OCI-LY7 (cell line): ENCODE measurements at regions not wholly inside any gene's neighbourhood (a gene's known extent, or its start where the extent isn't known, plus 50 kb on each side); places are given as distances from the start of the nearest gene placed in this dataset.

ENCODE experiments used
- BruUV-seq: library from RNA; stranded (reverse); fragments of 400-500 nt; replicated peaks from 2 replicates; lab custom pipeline; 2021; lab: Mats Ljungman, UMichigan
- CTCF ChIA-PET: fragments of 300-600 bp; sonication (Branson Sonifier 250); formaldehyde crosslinking; loops from one replicate; lab custom pipeline; 2022; ENCODE audit warnings: antibody characterized with exemption; ENCODE audit not compliant: unreplicated experiment; lab: Charles Lee
- POLR2A ChIA-PET: fragments of 300-600 bp; sonication (Branson Sonifier 250); formaldehyde crosslinking; loops from one replicate; lab custom pipeline; 2022; ENCODE audit warnings: antibody characterized with exemption; lab: Charles Lee
- DNase-seq: peaks from one replicate; pipeline ENCODE4 v3.0.0-alpha.2; 2015; ENCODE audit warnings: low spot score
- H2AFZ ChIP-seq: fragments of 200-600 bp; sonication (generic), shearing (Covaris generic); 2 replicates; pipeline ENCODE4 v1.6.1; 2014; ENCODE audit warnings: mild to moderate bottlenecking, antibody characterized with exemption, low read length, moderate library complexity
- H3K27ac ChIP-seq: fragments of 200-600 bp; sonication (generic); 2 replicates; pipeline ENCODE4 v1.5.1; 2014; ENCODE audit warnings: mixed run types, low read depth, mild to moderate bottlenecking, moderate library complexity, low read length, inconsistent platforms; ENCODE audit not compliant: poor library complexity, severe bottlenecking
- H3K36me3 ChIP-seq: fragments of 200-600 bp; sonication (generic); 2 replicates; pipeline ENCODE4 v1.6.1; 2014; ENCODE audit warnings: mild to moderate bottlenecking, antibody characterized with exemption, low read length, moderate library complexity, mixed read lengths; ENCODE audit not compliant: insufficient read depth
- H3K4me1 ChIP-seq: fragments of 200-600 bp; sonication (generic); 2 replicates; pipeline ENCODE4 v1.5.1; 2014; ENCODE audit warnings: mild to moderate bottlenecking, low read length; ENCODE audit not compliant: insufficient read depth, poor library complexity, severe bottlenecking
- H3K4me2 ChIP-seq: fragments of 200-600 bp; sonication (generic); 2 replicates; pipeline ENCODE4 v1.6.1; 2014; ENCODE audit warnings: mild to moderate bottlenecking, low read length
- H3K4me3 ChIP-seq: fragments of 200-600 bp; sonication (generic); 2 replicates; pipeline ENCODE4 v1.5.1; 2014; ENCODE audit warnings: mild to moderate bottlenecking, low read depth, low read length; ENCODE audit not compliant: poor library complexity, severe bottlenecking
- H3K79me2 ChIP-seq: fragments of 200-600 bp; sonication (generic); 2 replicates; pipeline ENCODE4 v1.6.1; 2016; ENCODE audit warnings: low read depth, mild to moderate bottlenecking, low read length, moderate library complexity, mixed read lengths; ENCODE audit not compliant: insufficient read depth
- H3K9me2 ChIP-seq: fragments of 200-600 bp; sonication (generic); 2 replicates; pipeline ENCODE4 v1.6.1; 2016; ENCODE audit warnings: mild to moderate bottlenecking, low read length, mixed read lengths; ENCODE audit not compliant: insufficient read depth
- H3K9me3 ChIP-seq: fragments of 200-600 bp; sonication (generic); 2 replicates; pipeline ENCODE4 v1.6.1; 2014; ENCODE audit warnings: mild to moderate bottlenecking, mixed run types, low read length, mixed read lengths
- H4K20me1 ChIP-seq: fragments of 200-600 bp; sonication (generic); 2 replicates; pipeline ENCODE4 v1.6.1; 2014; ENCODE audit warnings: mild to moderate bottlenecking, antibody characterized with exemption, low read length, moderate library complexity, mixed read lengths; ENCODE audit not compliant: insufficient read depth
- EZH2phosphoT487 ChIP-seq: fragments of 200-600 bp; sonication (generic); IDR thresholded peaks from 2 replicates; pipeline ENCODE4 v1.6.1; 2018; ENCODE audit warnings: low read depth, borderline replicate concordance, mild to moderate bottlenecking, mixed run types, antibody characterized with exemption, low read length, moderate library complexity, mixed read lengths
- intact Hi-C: fragments of 100-400 bp; cut with micrococcal nuclease; formaldehyde crosslinking; loops from one replicate; pipeline ENCODE4 v1.10.0; 2022; ENCODE audit not compliant: unreplicated experiment
- TF ChIP-seq, protein P1 (sequence below): fragments of 200-600 bp; sonication (generic); conservative IDR thresholded peaks from 2 replicates; pipeline ENCODE4 v1.5.1; 2014; ENCODE audit warnings: mild to moderate bottlenecking, antibody characterized with exemption, low read length, moderate library complexity, mixed read lengths

DNA sequence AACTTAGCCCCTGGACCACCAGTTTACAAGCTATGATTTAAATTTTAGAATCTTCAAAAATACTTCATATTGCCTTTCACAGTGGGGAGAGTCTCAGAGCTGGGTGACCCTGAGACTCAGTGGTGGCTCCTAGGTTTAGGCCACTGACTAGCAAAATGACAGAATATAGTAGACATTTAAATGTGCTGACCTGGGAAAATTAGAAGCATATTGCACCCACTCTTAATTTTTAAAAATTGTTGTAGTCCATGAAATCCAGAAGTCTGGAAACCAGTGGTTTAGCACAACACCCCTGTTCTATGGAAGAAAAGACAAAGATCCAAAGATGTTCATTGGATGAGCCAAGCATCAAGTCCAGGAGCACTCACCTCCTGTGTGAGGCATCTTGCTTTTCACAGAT is 75.0 kb upstream of the PAPPA start:
- ChIA-PET POLR2A (no interaction called here), CTCF (no interaction called here)

DNA sequence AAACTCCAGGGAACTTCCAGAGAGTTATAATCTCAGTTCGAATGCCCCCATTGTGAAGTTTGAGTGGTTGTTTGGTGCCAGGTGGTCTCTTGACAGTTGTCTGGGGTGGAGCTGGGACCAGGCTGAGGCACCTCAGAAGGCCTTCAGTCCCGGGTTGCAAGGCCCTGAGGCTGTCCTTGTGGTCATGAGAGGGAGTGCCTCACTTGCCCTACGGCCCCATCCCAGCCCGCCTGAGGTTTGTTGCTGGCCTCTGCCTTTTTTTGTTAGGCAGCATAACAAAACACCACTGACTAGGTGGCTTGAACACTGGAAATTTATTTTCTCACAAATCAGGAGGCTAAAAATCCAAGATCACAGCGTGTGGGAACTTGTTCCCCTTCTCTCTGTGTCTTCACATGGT is 73.0 kb upstream of the PAPPA start:
- Histone ChIP-seq H3K9me3 (no peaks in the 10 kb centered on the region), H3K4me1 (no peaks in the 10 kb centered on the region), H3K9me2 (no peaks in the 10 kb centered on the region), H2AFZ (no peak overlapping the region), H3K27ac (no peak overlapping the region), H3K4me3 (no peak overlapping the region), H3K36me3 (no peaks in the 10 kb centered on the region), H3K79me2 (no peaks in the 10 kb centered on the region), H3K4me2 (no peak overlapping the region), H4K20me1 (no peaks in the 10 kb centered on the region)
- TF ChIP-seq, protein P1, sequence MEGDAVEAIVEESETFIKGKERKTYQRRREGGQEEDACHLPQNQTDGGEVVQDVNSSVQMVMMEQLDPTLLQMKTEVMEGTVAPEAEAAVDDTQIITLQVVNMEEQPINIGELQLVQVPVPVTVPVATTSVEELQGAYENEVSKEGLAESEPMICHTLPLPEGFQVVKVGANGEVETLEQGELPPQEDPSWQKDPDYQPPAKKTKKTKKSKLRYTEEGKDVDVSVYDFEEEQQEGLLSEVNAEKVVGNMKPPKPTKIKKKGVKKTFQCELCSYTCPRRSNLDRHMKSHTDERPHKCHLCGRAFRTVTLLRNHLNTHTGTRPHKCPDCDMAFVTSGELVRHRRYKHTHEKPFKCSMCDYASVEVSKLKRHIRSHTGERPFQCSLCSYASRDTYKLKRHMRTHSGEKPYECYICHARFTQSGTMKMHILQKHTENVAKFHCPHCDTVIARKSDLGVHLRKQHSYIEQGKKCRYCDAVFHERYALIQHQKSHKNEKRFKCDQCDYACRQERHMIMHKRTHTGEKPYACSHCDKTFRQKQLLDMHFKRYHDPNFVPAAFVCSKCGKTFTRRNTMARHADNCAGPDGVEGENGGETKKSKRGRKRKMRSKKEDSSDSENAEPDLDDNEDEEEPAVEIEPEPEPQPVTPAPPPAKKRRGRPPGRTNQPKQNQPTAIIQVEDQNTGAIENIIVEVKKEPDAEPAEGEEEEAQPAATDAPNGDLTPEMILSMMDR, result no peak
- no peak for TF ChIP-seq EZH2phosphoT487
- ChIA-PET POLR2A (no interaction called here), CTCF (no interaction called here)
- intact Hi-C loops, result no loop called here
- DNase-seq, result no peak
- no TSS peak for BruUV-seq

More for the DNA sequence above, 75.0 kb upstream of the PAPPA start:
- Histone ChIP-seq H4K20me1 (no peaks in the 10 kb centered on the region), H3K4me1 (no peaks in the 10 kb centered on the region), H3K4me2 (no peak overlapping the region), H3K9me2 (no peaks in the 10 kb centered on the region), H3K27ac (no peak overlapping the region), H3K79me2 (no peaks in the 10 kb centered on the region), H3K9me3 (no peaks in the 10 kb centered on the region), H3K36me3 (no peaks in the 10 kb centered on the region), H3K4me3 (no peak overlapping the region), H2AFZ (no peak overlapping the region)
- BruUV-seq, result no TSS peak
- intact Hi-C loops, result no loop called here
- DNase-seq, result no peak
- no peak for TF ChIP-seq EZH2phosphoT487
- TF ChIP-seq, protein P1, result no peak

DNA sequence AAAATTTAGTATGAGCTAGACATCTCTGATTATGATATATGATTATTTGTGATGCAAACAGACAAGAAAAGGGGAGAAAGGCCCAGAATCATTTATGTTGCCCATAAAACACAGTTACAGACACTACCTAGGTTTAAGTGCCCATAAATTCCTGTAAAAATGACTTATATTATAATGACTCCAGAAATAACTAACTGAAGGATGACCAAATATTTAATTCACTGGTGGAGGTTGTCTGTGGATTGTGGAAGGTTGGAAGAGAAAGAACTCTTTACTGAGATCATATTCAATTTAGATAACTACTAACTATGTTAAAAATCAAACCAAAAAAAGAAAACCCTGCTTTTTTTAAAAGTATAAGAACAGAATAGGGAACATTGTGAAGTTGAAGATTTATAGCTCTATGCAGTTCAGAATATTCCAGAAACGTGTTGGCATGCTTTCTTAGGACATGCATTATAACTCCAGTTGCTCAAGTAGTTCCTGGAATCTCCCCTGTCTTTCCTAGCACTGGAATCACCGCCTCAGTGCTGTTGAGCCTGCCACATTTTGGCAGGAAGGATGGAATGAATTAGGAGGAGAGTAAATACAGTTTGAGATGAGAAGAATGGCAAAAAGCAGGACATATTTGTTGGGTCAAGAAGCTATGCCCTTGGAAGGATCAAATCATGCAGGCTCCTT is 72.0 kb upstream of the PAPPA start:
- intact Hi-C loops, result no loop called here
- Histone ChIP-seq H3K36me3 (no peaks in the 10 kb centered on the region), H3K4me3 (no peak overlapping the region), H4K20me1 (no peaks in the 10 kb centered on the region), H3K9me2 (no peaks in the 10 kb centered on the region), H3K9me3 (no peaks in the 10 kb centered on the region), H3K4me1 (no peaks in the 10 kb centered on the region), H3K27ac (no peak overlapping the region), H2AFZ (no peak overlapping the region), H3K79me2 (no peaks in the 10 kb centered on the region), H3K4me2 (no peak overlapping the region)
- BruUV-seq, result no TSS peak
- no peak for DNase-seq
- ChIA-PET CTCF (no interaction called here), POLR2A (interaction anchor here (0.6 kb wide), 1 partner anchor 1967 kb away, joined by 3 read pairs; no protein-coding TSS in a partner anchor)
- no peak for TF ChIP-seq EZH2phosphoT487
- TF ChIP-seq, protein P1, result no peak
